ENCODE measurements at regions not wholly inside any gene's neighbourhood (a gene's known extent, or its start where the extent isn't known, plus 50 kb on each side); places are given as distances from the start of the nearest gene placed in this dataset.
"Not testable (repeated sequence)": the region's sequence is repeated elsewhere in the genome, so short reads cannot be mapped to it uniquely, and the experiment has no call there.

DNA sequence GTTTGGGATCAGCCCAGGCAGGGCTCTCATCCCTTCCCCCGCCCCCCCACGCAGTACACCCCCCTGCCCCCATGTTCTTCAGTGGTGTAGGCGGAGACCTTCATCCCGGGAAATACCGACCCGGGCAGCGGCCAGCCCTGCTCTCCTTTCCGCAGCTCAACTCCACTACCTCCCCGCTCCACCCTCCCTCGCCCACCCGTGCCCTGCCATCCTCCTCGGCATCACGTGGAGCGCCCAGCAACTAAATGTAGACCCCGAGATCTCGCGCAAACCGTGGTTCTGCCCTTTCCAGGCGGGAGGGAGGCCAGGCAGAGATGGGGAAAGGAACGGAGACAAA lies 1932.2 kb upstream of the DEFB115 start:
- no peak overlapping the region for H3K4me2 ChIP-seq (ENCODE audit: low read depth, low read length, poor library complexity, severe bottlenecking)
- H3K79me2 ChIP-seq (ENCODE audit: insufficient read depth, low read length): no peaks in the 10 kb centered on the region
- no peak overlapping the region for H3K4me3 ChIP-seq (ENCODE audit: insufficient read depth, low read length, poor library complexity, severe bottlenecking)
- no peak overlapping the region for H3K9ac ChIP-seq (ENCODE audit: low read length)
- no peaks in the 10 kb centered on the region for H3K27me3 ChIP-seq (ENCODE audit: low read length)
- no peaks in the 10 kb centered on the region for H4K20me1 ChIP-seq (ENCODE audit: low read depth, low read length)
- no peaks in the 10 kb centered on the region for H3K36me3 ChIP-seq (ENCODE audit: low read length)
- H3K27ac ChIP-seq (ENCODE audit: low read depth, low read length): no peak overlapping the region
- H3F3A ChIP-seq (ENCODE audit: insufficient read depth): no peaks in the 10 kb centered on the region
- H3K9me2 ChIP-seq (replicated peaks; ENCODE audit: insufficient read depth, low read length): no peaks in the 10 kb centered on the region
- no peaks in the 10 kb centered on the region for H3K9me3 ChIP-seq (ENCODE audit: insufficient read depth, low read length)
- TF ChIP-seq, protein P1, sequence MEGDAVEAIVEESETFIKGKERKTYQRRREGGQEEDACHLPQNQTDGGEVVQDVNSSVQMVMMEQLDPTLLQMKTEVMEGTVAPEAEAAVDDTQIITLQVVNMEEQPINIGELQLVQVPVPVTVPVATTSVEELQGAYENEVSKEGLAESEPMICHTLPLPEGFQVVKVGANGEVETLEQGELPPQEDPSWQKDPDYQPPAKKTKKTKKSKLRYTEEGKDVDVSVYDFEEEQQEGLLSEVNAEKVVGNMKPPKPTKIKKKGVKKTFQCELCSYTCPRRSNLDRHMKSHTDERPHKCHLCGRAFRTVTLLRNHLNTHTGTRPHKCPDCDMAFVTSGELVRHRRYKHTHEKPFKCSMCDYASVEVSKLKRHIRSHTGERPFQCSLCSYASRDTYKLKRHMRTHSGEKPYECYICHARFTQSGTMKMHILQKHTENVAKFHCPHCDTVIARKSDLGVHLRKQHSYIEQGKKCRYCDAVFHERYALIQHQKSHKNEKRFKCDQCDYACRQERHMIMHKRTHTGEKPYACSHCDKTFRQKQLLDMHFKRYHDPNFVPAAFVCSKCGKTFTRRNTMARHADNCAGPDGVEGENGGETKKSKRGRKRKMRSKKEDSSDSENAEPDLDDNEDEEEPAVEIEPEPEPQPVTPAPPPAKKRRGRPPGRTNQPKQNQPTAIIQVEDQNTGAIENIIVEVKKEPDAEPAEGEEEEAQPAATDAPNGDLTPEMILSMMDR (IDR thresholded peaks at IDR 0.05; ENCODE audit: insufficient read depth, low read length, poor library complexity, severe bottlenecking): no peak
- TF ChIP-seq EZH2phosphoT487 (conservative IDR thresholded peaks at IDR 0.05; ENCODE audit: low read length): no peak
- no peak overlapping the region for H2AFZ ChIP-seq (ENCODE audit: low read depth, low read length, severe bottlenecking)

DNA sequence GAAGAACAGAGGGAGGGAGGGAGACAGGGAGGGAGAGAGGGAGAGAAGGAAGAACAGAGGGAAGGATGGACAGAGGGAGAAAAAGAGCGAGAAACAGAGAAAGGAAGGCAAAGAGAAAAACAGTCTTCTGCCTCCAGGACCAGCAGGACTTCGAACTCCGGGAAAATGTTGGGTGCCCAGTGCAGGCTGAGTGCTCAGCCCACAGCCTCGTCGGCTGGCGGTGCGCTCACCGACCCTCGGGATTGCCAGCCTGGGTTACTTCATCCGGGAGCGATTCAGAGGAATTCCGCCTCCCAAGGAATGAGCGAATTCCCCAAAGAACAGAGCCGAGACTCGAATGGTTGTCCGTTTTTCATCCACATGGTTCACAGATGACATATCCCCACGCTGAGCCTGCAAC lies 1931.7 kb upstream of the DEFB115 start:
- not testable (repeated sequence) for H3K27me3 ChIP-seq (ENCODE audit: low read length); H3K4me3 ChIP-seq (ENCODE audit: insufficient read depth, low read length, poor library complexity, severe bottlenecking); H3K36me3 ChIP-seq (ENCODE audit: low read length); H3K27ac ChIP-seq (ENCODE audit: low read depth, low read length); H4K20me1 ChIP-seq (ENCODE audit: low read depth, low read length); H3F3A ChIP-seq (ENCODE audit: insufficient read depth); H3K4me2 ChIP-seq (ENCODE audit: low read depth, low read length, poor library complexity, severe bottlenecking); H3K9me3 ChIP-seq (ENCODE audit: insufficient read depth, low read length); H3K9ac ChIP-seq (ENCODE audit: low read length); H3K9me2 ChIP-seq (replicated peaks; ENCODE audit: insufficient read depth, low read length); H2AFZ ChIP-seq (ENCODE audit: low read depth, low read length, severe bottlenecking); H3K79me2 ChIP-seq (ENCODE audit: insufficient read depth, low read length)

DNA sequence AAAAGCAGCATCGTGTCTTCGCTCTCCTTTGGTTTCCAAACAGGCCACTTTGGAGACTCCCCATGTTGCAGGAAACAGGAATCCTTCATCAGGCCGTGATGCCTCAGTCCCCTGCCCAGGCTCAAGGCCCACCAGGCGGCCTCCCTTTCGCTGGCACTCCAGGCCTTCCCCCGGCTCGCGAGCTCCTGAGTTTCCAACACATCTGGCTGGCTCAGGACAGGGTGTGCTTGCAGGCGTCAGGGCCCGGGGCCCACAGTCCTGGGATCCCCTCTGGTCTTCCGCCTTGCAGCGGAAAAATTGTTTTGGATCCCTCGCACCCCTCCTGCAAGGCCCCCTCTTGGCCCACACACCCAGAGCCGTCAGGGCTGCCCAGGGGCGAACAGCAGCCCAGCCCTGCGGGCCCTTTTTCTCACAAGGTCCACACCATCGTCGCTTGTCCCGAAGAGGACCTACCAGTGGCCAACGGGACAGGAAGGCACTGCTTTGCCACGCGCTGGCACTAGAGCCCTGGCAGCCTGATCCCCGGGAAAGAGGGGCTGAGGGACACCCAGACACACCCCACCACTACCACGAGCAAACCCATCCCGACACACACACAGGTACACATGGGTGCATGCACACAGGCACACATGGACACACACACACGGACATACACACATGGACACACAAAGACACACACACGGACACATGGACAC lies 1930.9 kb upstream of the DEFB115 start:
- H3K9me3 ChIP-seq (ENCODE audit: insufficient read depth, low read length): no peaks in the 10 kb centered on the region
- H3K27me3 ChIP-seq (ENCODE audit: low read length): no peaks in the 10 kb centered on the region
- no peaks in the 10 kb centered on the region for H4K20me1 ChIP-seq (ENCODE audit: low read depth, low read length)

More for the DNA sequence above, 1930.9 kb upstream of the DEFB115 start:
- Histone ChIP-seq H2AFZ (ENCODE audit: low read depth, low read length, severe bottlenecking) (no peak overlapping the region), H3K36me3 (ENCODE audit: low read length) (no peaks in the 10 kb centered on the region), H3K9ac (ENCODE audit: low read length) (no peak overlapping the region), H3K4me3 (ENCODE audit: insufficient read depth, low read length, poor library complexity, severe bottlenecking) (no peak overlapping the region), H3K4me2 (ENCODE audit: low read depth, low read length, poor library complexity, severe bottlenecking) (no peak overlapping the region), H3K27ac (ENCODE audit: low read depth, low read length) (no peak overlapping the region), H3F3A (ENCODE audit: insufficient read depth) (no peaks in the 10 kb centered on the region), H3K9me2 (replicated peaks; ENCODE audit: insufficient read depth, low read length) (no peaks in the 10 kb centered on the region), H3K79me2 (ENCODE audit: insufficient read depth, low read length) (no peaks in the 10 kb centered on the region)
- TF ChIP-seq, protein P1 (IDR thresholded peaks at IDR 0.05; ENCODE audit: insufficient read depth, low read length, poor library complexity, severe bottlenecking): no peak
- TF ChIP-seq EZH2phosphoT487 (conservative IDR thresholded peaks at IDR 0.05; ENCODE audit: low read length): no peak
